ENCODE measurements at regions not wholly inside any gene's neighbourhood (a gene's known extent, or its start where the extent isn't known, plus 50 kb on each side); places are given as distances from the start of the nearest gene placed in this dataset.

GRCh38 chr6:132900849-132901248 is 86.5 kb downstream of the RPS12 start:
- 55 to 74% (median 63%) methylated on average over 2 of the region's 2 CpGs for WGBS, 5 donors
- no peak overlapping the region for H3K27ac ChIP-seq
- intact Hi-C loops (cut with DNase I; ENCODE audit: low total_unique reads), result no loop called here
- no peaks in the 10 kb centered on the region for H3K36me3 ChIP-seq
- H3K4me3 ChIP-seq, result no peak overlapping the region
- TF ChIP-seq POLR2AphosphoS5 (IDR thresholded peaks at IDR 0.05) (no peak), CTCF (IDR thresholded peaks at IDR 0.05 in 8 of 11, conservative IDR thresholded peaks at IDR 0.05 in 3 of 11) (no peak), POLR2A (IDR thresholded peaks at IDR 0.05) (no peak)
- H3K4me1 ChIP-seq, result no peaks in the 10 kb centered on the region
- no peaks in the 10 kb centered on the region for H3K27me3 ChIP-seq (replicated peaks in 1 of 7)
- DNase-seq, result no peak
- no peaks in the 10 kb centered on the region for H3K9me3 ChIP-seq

- Histone ChIP-seq H3K27me3 (replicated peaks in 1 of 7) (no peaks in the 10 kb centered on the region), H3K4me3 (no peak overlapping the region), H3K36me3 (no peaks in the 10 kb centered on the region), H3K27ac (no peak overlapping the region), H3K9me3 (no peaks in the 10 kb centered on the region), H3K4me1 (no peaks in the 10 kb centered on the region)
- TF ChIP-seq POLR2AphosphoS5 (IDR thresholded peaks at IDR 0.05) (no peak), POLR2A (IDR thresholded peaks at IDR 0.05) (no peak), CTCF (IDR thresholded peaks at IDR 0.05 in 8 of 11, conservative IDR thresholded peaks at IDR 0.05 in 3 of 11) (no peak)
- DNase-seq, result no peak
- intact Hi-C loops (cut with DNase I; ENCODE audit: low total_unique reads), result no loop called here
- WGBS, 5 donors, result 79 to 87% (median 82%) methylated on average over 6 of the region's 6 CpGs
These were observed 88.5 kb downstream of the RPS12 start for GRCh38 chr6:132902901-132903300.

GRCh38 chr6:132907231-132907630 is 92.9 kb downstream of the RPS12 start:
- no peaks in the 10 kb centered on the region for H3K4me1 ChIP-seq
- WGBS, 5 donors, result 54 to 70% (median 65%) methylated on average over 1 of the region's 1 CpG
- no peaks in the 10 kb centered on the region for H3K27me3 ChIP-seq (replicated peaks in 1 of 7)
- no peak overlapping the region for H3K27ac ChIP-seq
- TF ChIP-seq POLR2AphosphoS5 (IDR thresholded peaks at IDR 0.05), result no peak
- TF ChIP-seq CTCF (IDR thresholded peaks at IDR 0.05 in 8 of 11, conservative IDR thresholded peaks at IDR 0.05 in 3 of 11), result no peak
- no peak for TF ChIP-seq POLR2A (IDR thresholded peaks at IDR 0.05)
- no peak overlapping the region for H3K4me3 ChIP-seq
- no peaks in the 10 kb centered on the region for H3K9me3 ChIP-seq
- intact Hi-C loops (cut with DNase I; ENCODE audit: low total_unique reads), result no loop called here
- H3K36me3 ChIP-seq, result no peaks in the 10 kb centered on the region
- DNase-seq, result no peak

- Histone ChIP-seq H3K4me1 (no peaks in the 10 kb centered on the region), H3K4me3 (no peak overlapping the region), H3K27ac (no peak overlapping the region), H3K27me3 (replicated peaks in 1 of 7) (no peaks in the 10 kb centered on the region), H3K9me3 (no peaks in the 10 kb centered on the region), H3K36me3 (no peaks in the 10 kb centered on the region)
- no peak for DNase-seq
- intact Hi-C loops (cut with DNase I; ENCODE audit: low total_unique reads), result no loop called here
- 81 to 89% (median 87%) methylated on average over 7 of the region's 7 CpGs for WGBS, 5 donors
- no peak for TF ChIP-seq CTCF (IDR thresholded peaks at IDR 0.05 in 8 of 11, conservative IDR thresholded peaks at IDR 0.05 in 3 of 11)
- no peak for TF ChIP-seq POLR2AphosphoS5 (IDR thresholded peaks at IDR 0.05)
- TF ChIP-seq POLR2A (IDR thresholded peaks at IDR 0.05), result no peak
These were observed 93.5 kb downstream of the RPS12 start for GRCh38 chr6:132907914-132908313.

All from spleen (tissue), 11 donors.